GM21526 (cell line): ENCODE measurements at regions not wholly inside any gene's neighbourhood (a gene's known extent, or its start where the extent isn't known, plus 50 kb on each side); places are given as distances from the start of the nearest gene placed in this dataset.
"Not testable (repeated sequence)": the region's sequence is repeated elsewhere in the genome, so short reads cannot be mapped to it uniquely, and the experiment has no call there.

Experiments
- ATAC-seq: cut with Tn5 transposase; IDR thresholded peaks from one replicate; pipeline ENCODE4 v1.9.1; 2021; ENCODE audit warnings: moderate library complexity; ENCODE audit not compliant: unreplicated experiment, low FRiP score

DNA sequence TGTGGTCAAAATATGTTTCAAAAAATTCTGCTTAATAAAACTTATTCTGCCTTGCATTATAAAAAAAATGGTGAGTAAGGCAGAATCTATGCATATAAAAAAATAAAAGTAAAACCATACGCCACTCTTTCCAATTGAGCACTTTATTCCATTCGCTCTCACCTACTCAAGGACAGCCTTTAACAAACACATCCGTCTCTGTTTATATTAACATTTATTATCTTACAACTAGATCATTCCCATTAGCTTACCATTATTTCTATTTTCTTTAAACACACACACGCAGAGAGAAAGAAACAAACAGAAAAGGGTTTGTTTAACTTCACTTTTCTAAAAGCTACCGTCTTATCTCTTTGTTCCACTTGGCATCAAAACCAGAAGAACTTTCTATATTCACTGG is 598.9 kb upstream of the CHRM3 start:
- no peak for ATAC-seq

DNA sequence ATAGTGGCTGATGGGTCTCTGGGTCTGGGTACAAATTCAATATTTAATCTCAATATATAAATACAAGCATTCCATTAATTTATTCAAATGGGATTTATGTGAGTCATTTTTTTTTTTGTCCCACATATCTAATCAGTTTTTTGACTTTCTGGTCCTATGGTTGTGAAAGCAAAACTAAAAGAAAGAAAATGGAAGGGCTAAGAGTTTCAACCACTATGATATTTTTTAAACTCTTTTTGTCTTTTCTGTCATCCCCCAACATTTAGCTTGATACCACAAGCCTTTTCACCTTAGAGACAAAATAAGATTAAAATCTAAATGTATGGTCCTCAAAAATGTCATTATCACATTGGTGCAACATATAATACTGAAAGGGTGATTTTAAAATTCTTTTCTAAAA is 602.7 kb upstream of the CHRM3 start:
- no peak for ATAC-seq

DNA sequence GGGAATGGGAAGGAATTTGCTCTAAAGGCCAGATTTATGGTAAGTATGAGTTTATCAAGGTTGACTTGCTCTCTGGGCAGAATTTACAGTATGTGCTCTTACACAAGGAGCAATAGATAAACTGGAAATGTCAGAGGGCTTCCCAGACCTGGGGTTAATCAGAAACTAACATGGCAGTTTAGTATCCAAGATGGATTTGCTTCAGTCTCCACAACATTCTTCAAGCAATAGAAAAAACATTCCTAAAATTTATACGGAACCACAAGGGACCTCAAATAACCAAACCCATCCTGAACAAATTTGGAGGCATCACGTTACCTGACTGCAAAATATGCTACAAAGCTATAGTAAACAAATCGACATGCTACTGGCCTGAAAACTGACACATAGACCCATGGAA is 606.7 kb upstream of the CHRM3 start:
- no peak for ATAC-seq

DNA sequence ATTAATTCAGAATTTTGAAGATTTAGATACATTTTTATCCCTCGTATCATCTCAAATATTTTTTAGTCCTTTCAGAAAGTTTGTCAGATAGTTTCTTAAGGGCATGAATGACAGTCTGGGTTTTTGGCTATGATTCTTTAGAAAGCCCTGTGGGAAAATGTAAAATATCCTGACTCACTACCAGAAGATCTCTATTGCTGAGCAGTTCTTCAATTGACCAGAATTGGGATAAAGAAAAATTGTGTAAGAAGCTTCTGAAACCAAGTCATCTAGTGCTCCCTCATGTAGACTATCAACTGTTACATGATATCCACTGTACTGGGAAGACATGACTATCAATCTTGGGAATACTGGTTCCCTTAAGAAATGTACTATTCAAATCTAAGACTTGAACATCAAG is 608.3 kb upstream of the CHRM3 start:
- no peak for ATAC-seq

DNA sequence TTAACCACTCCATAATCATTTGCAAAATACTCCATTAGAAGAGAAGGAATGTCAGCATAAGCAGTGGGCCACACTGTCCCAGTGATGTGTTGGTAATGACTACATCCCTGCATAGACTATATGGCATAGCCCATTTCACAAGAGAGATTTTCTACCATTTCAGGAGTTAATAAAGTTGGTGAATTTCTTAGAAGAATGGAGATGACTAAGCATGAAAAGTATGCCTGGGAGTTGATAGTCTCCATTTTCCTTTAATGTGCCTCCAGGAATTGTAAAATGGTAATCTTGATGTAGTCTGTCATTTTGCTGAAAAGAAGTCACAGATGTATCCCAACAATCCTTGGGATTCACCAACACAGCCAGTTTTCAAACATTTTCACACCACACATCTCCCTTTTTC is 608.8 kb upstream of the CHRM3 start:
- no peak for ATAC-seq

DNA sequence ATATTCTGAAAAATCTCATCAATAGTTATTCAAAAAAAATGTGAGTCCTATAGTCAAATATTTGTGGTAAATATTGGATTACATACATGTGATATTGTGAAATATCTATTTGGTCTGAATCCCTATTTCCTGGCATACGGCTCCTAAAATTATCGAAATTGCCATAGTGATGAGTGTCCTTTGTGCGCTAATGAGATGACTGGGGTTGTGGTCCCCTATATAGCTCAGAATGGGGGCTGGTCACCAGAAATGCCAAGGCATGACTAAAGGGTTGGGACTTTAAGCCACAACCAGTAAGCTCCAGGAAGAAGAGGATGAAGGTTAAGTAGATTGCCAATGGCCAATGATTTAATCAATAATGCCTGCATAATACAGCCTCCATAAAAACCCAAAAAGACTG is 610.2 kb upstream of the CHRM3 start:
- no peak for ATAC-seq

DNA sequence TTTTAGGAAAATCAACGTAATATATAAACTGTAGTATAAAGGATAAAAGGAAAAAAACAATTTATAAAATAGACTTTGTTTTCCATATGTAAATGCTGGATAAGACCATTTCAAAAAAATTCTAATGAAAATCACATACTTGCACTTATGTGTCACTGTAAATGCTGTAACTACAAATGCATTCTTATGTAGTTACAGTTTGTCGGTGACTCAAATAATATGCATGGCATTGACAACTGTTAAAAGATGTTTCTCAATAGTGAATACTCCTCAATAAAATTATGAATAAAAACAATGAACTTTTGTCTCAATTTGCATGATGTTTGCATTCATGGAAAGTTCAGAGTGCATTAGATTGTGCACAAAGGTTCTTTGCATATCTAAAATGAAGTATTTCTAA is 614.0 kb upstream of the CHRM3 start:
- no peak for ATAC-seq

DNA sequence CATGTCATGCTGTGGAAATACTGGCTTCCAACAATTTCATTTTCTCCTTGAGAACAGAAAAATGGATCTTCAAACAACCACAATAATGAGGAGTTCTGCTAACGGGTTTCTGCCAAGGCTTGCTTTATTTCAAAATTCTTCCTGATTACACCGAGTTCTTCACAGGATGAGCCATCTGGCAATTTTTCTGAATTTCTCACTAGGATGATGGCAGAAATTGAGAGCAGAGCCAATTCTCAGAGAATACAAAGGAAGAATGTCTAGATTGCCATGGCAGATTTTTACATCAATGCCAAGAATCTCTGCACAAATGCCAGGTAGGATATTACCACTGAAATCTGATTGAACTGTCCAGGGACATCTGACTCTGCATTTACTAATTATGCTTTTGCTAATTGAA is 619.0 kb upstream of the CHRM3 start:
- no peak for ATAC-seq

DNA sequence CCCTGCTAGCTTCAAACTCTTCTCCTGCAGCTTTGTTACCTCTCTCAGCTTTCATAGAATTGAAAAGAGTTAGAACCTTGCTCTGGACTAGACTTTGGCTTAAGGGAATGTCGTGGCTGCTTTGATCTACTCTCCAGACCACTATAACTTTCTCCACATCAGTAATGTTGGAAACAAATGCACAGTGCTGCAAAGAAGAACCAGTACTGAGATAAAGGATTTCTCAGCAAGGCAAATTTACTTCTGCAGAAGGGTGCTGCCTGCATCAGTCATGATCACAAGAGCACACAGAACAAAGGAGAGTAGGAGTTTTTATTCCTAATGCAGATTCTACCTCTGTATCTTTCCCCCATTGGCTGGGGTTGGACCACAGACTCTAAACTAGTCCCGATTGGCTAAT is 621.6 kb upstream of the CHRM3 start:
- ATAC-seq = no peak

DNA sequence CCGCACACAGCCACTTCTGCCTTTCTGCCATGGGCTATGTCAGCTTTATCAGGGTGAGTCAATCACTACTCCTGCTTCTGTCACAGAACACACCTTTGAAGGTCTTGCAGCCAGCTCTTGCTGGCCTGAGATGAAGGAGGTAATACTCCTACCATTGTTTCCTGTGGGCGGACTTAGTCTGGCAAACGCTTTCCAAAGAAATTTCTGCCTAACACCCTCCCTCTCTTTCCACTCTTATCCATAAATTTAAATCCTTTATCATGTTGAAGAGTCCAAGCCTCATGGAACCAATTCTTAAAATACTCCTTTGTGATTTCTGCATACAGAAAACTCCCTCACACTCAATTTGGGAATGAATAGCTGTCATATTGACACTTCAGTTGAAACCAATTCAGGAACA is 633.1 kb upstream of the CHRM3 start:
- ATAC-seq = no peak

DNA sequence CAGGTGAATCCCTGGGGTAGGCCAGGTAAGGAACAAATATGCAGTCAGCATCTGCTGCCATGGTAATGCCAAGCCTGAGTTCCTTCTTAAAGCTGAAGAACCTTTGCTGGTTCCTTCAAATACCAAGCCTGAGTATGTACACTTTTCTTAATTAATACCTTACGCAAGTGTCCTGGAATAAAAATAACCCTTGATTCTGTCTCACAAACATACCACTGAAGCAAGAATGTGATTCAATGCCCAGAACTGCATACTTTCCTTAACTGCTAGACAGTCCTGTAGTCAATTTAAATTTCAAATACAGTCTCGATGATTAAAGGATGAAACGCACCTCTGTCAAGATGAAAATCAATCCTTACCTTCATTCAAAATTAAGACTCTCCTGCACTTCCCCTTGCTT is 634.0 kb upstream of the CHRM3 start:
- no peak for ATAC-seq

DNA sequence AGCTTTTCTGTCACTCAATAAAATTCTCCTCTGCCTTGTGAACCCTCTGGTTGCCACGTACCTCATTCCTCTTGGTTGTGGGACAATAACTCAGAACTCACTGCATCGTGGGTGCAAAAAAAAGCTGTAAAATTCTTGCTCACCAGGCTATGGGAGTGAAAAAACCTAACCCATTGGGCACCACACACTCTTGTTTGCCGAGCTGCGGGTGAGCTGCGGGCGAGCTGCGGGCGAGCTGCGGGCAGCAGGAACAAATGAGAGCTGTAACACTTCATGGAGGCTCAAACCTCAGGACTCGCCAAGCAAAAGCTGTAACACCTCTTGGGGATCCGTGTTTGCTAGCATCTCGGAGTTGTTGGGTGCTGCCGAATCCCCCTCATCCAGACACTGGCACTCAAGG is 641.3 kb upstream of the CHRM3 start:
- no peak for ATAC-seq

DNA sequence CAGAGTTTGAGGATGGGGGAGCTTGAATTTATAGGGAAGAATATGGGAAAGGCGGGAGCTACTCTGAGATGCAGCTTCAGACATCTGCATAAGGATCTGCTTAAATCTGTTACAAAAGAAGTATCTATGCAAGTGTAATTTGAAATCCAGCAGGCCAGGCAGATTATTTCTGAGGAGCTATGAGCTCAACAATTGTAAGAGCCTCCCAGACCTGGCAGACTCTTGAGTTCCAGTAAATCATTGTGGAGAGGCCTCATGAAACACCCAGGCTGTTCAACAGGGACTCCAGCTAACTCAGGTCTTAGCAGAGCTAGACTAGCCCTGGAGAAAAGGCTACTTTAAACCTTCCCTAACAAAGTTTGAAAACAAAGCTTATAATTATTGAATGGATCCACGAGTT is 647.5 kb upstream of the CHRM3 start:
- no peak for ATAC-seq

DNA sequence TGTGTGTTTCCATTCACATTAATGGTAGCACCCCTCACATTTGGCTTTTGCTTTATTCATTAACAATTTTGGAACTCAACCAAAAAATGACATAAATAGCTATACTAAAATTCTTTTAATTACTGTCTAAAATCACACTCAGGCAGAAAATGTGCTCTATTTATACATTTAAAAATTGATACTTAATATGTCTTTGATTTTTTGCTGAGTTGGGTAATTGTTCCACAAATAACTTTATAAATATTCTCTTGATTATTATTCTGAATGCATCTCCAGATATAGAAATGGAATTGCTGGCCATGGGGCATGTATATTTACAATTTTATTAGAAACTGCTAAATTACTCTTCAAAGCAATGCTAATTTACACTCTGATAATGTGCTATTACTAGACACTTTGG is 658.7 kb upstream of the CHRM3 start:
- ATAC-seq = no peak

DNA sequence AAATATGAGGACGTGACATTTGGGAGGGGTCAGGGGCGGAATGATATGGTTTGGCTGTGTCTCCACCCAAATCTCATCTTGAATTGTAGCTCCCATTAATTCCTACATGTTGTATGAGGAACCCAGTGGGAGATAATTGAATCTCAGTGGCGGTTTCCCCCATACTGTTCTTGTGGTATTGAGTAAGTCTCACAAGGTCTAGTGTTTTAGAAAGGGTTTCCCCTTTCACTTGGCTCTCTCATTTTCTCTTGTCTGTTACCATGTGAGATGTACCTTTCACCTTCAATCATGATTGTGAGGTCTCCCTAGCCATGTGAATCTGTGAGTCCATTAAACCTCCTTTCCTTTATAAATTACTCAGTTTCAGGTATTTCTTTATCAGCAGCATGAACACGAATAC is 663.6 kb upstream of the CHRM3 start:
- no peak for ATAC-seq

DNA sequence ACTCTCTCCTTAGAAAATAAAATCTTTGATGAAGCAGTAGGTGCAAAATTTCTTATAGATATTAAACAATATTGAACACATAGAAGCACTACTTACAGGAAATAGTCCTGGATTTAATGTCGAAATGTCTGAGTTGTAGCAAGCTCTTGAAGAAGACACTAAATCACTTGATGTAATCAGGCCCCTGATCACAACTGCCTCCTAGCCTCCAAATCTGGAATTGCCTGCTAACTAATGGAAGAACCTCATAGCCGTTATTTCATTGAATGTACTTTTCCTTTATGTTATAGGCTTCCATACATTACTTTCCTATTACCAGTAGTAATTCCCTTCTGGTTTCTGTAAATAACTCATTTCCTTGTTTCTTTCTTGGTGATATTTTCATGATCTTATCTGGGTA is 675.7 kb upstream of the CHRM3 start:
- no peak for ATAC-seq

DNA sequence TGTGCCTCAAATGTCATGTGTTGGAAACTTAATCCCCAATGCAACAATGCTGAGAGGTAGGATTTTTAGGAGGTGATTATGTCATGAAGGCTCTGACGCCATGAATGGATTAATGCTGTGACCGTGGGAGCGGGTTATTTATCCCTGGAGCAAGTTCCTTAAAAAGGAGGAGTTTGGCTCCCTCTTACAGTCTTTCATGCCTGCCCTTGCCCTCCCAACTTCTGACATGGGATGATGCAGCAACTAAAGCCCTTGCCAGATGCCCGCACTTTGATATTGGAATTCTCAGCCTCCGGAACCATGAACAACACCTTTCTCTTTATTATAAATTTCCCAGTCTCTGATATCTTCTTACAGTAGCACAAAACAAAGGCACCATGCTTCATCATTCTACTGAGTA is 685.3 kb upstream of the CHRM3 start:
- ATAC-seq = no peak

DNA sequence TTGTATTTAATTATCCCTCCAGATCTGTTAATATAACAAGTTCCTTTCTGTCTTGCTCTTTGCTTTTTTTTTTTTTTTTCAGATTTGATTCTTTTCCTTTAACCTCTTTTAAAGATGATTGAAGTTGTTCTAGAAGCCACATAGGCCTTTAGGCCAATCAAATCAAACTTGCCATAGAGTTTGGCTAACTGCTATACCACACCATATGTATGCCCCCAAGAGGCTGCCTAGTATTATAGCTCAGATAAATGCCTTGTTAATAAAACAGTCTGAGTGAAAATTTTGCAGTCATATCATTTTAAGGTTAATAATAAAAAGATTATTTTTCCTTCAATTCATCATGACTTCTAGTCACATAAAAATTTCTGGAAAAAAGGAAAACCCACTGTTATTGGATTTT is 696.0 kb upstream of the CHRM3 start:
- ATAC-seq = no peak

DNA sequence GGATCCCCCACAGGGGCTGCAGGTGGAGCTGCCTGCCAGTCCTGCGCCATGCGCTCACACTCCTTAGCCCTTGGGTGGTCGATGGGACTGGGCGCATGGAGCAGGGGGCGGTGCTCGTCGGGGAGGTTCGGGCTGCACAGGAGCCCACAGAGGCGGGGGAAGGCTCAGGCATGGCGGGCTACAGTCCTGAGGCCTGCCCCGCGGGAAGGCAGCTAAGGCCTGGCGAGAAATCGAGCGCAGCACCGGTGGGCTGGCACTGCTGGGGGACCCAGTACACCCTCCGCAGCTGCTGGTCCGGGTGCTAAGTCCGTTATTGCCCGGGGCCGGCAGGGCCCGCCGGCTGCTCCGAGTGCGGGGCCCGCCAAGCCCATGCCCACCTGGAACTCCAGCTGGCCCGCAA is 701.8 kb upstream of the CHRM3 start:
- not testable (repeated sequence) for ATAC-seq

DNA sequence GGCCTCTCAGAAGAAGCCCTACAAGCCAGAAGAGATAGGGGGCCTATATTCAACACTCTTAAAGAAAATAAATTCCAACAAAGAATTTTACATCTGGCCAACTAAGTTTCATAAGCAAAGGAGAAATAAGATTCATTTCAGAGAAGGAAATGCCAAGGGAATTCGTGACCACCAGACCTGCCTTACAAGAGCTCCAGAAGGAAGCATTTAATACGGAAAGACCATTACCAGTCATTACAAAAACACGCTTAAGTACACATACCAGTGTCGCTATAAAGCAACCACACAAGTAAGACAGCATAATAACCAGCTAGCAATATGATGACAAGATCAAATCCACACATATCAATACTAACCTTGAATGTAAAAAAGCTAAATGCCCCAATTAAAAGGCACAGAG is 704.9 kb upstream of the CHRM3 start:
- ATAC-seq = no peak

DNA sequence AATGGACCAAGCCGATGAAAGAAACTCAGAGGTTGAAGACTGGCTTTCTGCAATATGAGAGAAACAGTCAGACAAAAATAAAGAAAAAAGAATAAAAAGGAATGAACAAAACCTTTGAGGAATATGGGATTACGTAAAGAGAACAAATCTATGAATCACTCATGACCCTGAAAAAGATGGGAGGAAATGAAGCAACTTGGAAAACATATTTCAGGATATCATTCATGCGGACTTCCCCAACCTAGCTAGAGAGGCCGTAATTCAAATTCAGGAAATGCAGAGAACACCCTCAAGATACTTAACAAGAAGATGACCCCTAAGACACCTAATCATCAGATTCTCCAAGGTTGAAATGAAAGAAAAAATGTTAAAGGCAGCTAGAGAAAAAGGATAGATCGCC is 705.3 kb upstream of the CHRM3 start:
- ATAC-seq = no peak

DNA sequence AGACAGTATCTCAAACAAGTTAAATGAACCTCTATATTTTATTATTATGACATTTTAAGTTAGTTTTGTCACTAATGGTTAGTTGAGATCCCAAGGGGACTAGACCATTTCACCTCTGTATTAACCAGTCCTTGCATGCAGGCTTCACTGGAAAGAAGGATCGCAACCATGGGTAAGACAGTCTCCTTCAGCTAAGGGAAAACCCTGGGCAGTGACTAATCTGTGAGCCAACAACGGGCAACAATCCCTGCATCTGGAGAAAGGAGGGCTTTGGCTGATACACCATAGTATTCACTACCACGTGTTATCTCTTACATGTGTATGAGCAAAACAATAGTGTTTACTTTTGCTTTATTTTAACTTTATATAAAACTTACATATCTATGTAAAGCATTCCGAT is 708.8 kb upstream of the CHRM3 start:
- no peak for ATAC-seq

DNA sequence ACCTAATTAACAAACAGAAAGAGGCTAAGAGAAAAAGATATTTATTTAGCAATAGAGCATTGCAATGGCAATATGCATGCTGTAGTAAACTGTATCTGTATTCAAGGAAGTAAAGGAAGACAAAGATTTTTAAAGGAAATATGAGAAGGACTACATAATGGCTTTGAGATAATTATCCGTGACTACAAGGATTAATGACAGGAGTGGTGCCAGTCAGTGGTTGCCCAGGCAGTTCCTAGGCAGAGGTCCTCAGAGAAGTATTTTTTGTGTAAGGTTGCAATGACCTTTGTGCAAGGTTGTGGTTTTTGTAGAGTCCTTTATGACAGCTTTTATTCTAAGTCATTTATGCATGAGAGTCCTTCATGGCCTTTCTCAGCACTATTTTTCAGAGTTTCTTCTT is 711.1 kb upstream of the CHRM3 start:
- no peak for ATAC-seq

DNA sequence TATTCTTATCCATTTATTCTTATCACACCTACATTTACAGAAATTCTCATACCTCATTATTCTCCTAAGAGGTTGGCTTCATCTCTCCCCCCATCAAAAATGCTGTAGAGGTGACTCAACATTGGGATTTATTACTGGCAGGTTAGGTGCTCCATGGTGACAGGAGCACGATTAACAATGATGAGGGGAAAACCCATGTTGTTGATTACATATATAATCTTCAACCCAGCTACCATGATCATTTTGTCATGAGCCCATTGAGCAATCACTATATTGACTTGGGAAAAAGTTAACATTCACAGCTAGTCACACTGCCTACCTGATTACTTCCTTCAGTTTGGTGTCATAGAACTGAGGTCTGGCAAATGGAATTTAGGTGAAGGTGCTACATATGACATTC is 712.1 kb upstream of the CHRM3 start:
- ATAC-seq = no peak
